CD4-positive, CD25-positive, alpha-beta regulatory T cell (primary cell): ENCODE measurements at regions not wholly inside any gene's neighbourhood (a gene's known extent, or its start where the extent isn't known, plus 50 kb on each side); places are given as distances from the start of the nearest gene placed in this dataset.
"Not testable (repeated sequence)": the region's sequence is repeated elsewhere in the genome, so short reads cannot be mapped to it uniquely, and the experiment has no call there.

ENCODE experiments used
- ATAC-seq, 2 donors: fragments of 150-1000 bp; cut with Tn5 transposase; one replicate each; pipeline ENCODE4 v1.10.0; 2021; ENCODE audit warnings: low read depth in 2 of 2, moderate number of reproducible peaks in 2 of 2, moderate library complexity in 1 of 2
- DNase-seq, 3 donors: peaks; one replicate each; pipeline versions ENCODE4 v3.0.0 to v3.0.0-alpha.2; 2012 to 2022; ENCODE audit warnings: mixed read lengths in 1 of 3
- H3K27ac ChIP-seq: one replicate; pipeline ENCODE4 v1.7.0; 2013; ENCODE audit warnings: mild to moderate bottlenecking, low read length; ENCODE audit not compliant: insufficient read depth, poor library complexity, severe bottlenecking
- H3K27me3 ChIP-seq: one replicate; pipeline ENCODE4 v1.7.0; 2013; ENCODE audit warnings: low read length; ENCODE audit not compliant: control insufficient read depth, insufficient read depth
- H3K36me3 ChIP-seq: one replicate; pipeline ENCODE4 v1.7.0; 2013; ENCODE audit warnings: mild to moderate bottlenecking, low read length, moderate library complexity; ENCODE audit not compliant: control insufficient read depth, insufficient read depth
- H3K4me1 ChIP-seq: 2 replicates; pipeline ENCODE4 v1.7.0; 2013; ENCODE audit warnings: mild to moderate bottlenecking, low read length; ENCODE audit not compliant: insufficient read depth, control insufficient read depth, poor library complexity, severe bottlenecking
- H3K4me3 ChIP-seq: one replicate; pipeline ENCODE4 v1.7.0; 2013; ENCODE audit warnings: low read depth, mild to moderate bottlenecking, low read length, moderate library complexity
- H3K9me3 ChIP-seq, 2 experiments: 1 replicate in 1 of 2; 2 replicates in 1 of 2; pipeline ENCODE4 v1.7.0; 2013; ENCODE audit warnings: low read length in 2 of 2, mild to moderate bottlenecking in 1 of 2, moderate library complexity in 1 of 2; ENCODE audit not compliant: control insufficient read depth in 2 of 2
- H3K27ac Mint-ChIP-seq, 3 donors: one replicate each; pipeline ENCODE4 v1.8.0; 2020 to 2022; ENCODE audit warnings: mild to moderate bottlenecking in 3 of 3, mixed read lengths in 3 of 3, moderate library complexity in 2 of 3
- H3K27me3 Mint-ChIP-seq: one replicate; pipeline ENCODE4 v1.8.0; 2022; ENCODE audit warnings: mild to moderate bottlenecking, mixed read lengths
- H3K36me3 Mint-ChIP-seq: one replicate; pipeline ENCODE4 v1.8.0; 2020; ENCODE audit warnings: mixed read lengths
- H3K4me1 Mint-ChIP-seq, 4 donors: one replicate each; pipeline ENCODE4 v1.8.0; 2020 to 2022; ENCODE audit warnings: mixed read lengths in 4 of 4, mild to moderate bottlenecking in 1 of 4
- H3K4me3 Mint-ChIP-seq, 4 donors: one replicate each; pipeline ENCODE4 v1.8.0; 2020 to 2022; ENCODE audit warnings: mild to moderate bottlenecking in 4 of 4, mixed read lengths in 4 of 4, moderate library complexity in 3 of 4
- H3K9me3 Mint-ChIP-seq, 7 donors: one replicate each; pipeline ENCODE4 v1.8.0; 2020 to 2022; ENCODE audit warnings: mixed read lengths in 7 of 7, mild to moderate bottlenecking in 3 of 7, moderate library complexity in 2 of 7

DNA sequence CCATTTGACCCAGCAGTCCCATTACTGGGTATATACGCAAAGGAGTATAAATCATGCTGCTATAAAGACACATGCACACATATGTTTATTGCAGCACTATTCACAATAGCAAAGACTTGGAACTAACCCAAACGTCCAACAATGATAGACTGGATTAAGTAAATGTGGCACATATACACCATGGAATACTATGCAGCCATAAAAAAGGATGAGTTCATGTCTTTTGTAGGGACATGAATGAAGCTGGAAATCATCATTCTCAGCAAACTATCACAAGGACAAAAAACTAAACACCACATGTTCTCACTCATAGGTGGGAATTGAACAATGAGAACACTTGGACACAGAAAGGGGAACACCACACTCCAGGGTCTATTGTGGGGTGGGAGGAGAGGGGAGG lies 168.3 kb downstream of the TENT5A start:
- not testable (repeated sequence) for H3K4me1 Mint-ChIP-seq, H3K27me3 Mint-ChIP-seq, H3K27me3 ChIP-seq, H3K4me1 ChIP-seq, ATAC-seq, DNase-seq, H3K4me3 ChIP-seq, H3K9me3 ChIP-seq, H3K36me3 ChIP-seq, H3K36me3 Mint-ChIP-seq, H3K4me3 Mint-ChIP-seq, H3K27ac ChIP-seq, H3K27ac Mint-ChIP-seq
- H3K9me3 Mint-ChIP-seq: peaks cover 0 to 21% (median 5%) of the 10 kb centered on the region in 7 donors

DNA sequence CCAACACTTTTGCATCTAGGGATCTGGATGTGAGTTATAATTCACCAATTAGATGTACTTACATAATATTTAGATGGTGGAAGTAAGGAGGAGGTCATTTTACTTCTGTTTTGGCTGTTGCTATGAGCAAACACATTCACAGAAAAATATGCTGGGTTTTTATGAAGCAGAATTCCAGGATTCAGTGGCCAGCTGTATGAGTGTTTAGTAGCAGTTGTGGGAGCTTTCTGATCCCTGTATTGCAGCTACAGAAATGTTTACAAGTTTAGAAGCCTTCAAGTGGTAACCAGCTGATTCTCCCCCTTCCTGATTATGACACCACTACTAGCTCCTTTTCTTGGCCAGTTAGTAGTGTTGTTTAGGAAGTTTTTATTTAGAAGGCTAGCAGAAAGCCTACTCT lies 177.0 kb downstream of the TENT5A start:
- no peak overlapping the region for H3K27ac ChIP-seq
- no peak overlapping the region for H3K27ac Mint-ChIP-seq

DNA sequence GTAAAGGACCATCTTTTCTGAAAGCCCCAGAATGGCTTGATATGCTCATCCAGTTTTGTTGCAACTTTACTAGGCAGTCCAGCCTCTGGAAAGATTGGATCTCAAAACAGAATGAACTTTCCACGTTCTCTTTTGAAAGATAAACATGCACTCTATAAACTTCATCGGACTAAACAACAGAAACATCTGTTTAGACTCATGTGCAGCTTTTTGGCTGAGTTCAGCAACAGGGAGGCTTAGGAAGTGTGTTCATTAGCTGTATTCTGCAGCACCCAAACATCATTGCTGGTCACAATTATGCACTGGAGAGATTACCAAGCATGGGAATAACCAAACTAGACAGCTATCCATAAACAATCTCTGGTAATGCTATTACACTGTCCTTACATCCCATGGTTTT lies 180.5 kb downstream of the TENT5A start:
- H3K27ac Mint-ChIP-seq: no peak overlapping the region
- Histone ChIP-seq H3K27ac (no peak overlapping the region), H3K4me3 (no peak overlapping the region), H3K4me1 (no peaks in the 10 kb centered on the region), H3K27me3 (no peaks in the 10 kb centered on the region), H3K36me3 (no peaks in the 10 kb centered on the region), H3K9me3 (no peaks in the 10 kb centered on the region)
- no peak for ATAC-seq
- no peaks in the 10 kb centered on the region for H3K27me3 Mint-ChIP-seq
- H3K9me3 Mint-ChIP-seq: peaks cover 0 to 11% (median 4%) of the 10 kb centered on the region in 7 donors
- no peak overlapping the region for H3K4me3 Mint-ChIP-seq
- no peak for DNase-seq
- no peaks in the 10 kb centered on the region for H3K4me1 Mint-ChIP-seq
- H3K36me3 Mint-ChIP-seq: no peaks in the 10 kb centered on the region

More for the DNA sequence above, 177.0 kb downstream of the TENT5A start:
- ATAC-seq (no peak), DNase-seq (no peak)
- Histone ChIP-seq H3K27me3 (no peaks in the 10 kb centered on the region), H3K9me3 (no peaks in the 10 kb centered on the region), H3K36me3 (no peaks in the 10 kb centered on the region), H3K4me3 (no peak overlapping the region), H3K4me1 (no peaks in the 10 kb centered on the region)
- Mint-ChIP-seq H3K27me3 (no peaks in the 10 kb centered on the region), H3K9me3 (peaks cover 0 to 11% (median 4%) of the 10 kb centered on the region in 7 donors), H3K36me3 (no peaks in the 10 kb centered on the region), H3K4me3 (no peak overlapping the region), H3K4me1 (no peaks in the 10 kb centered on the region)

DNA sequence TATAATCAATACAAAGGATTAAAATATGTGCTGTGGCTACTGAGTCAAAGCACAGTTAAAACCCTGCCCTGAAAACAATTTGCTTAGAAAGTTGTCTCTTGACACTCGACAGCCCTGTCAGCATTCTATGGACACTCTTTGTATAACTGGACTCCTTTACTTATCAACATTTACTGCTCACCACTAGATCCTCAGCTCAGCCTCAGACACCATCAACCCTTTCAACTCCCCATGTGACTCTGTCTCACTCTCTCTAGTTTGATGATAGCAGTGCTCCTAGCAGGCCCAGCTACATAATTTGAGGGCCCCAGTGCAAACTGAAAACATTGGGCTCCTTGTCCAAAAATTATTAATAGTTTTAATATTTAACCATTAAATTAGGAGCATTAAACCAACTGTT lies 181.8 kb downstream of the TENT5A start:
- Mint-ChIP-seq H3K27ac (no peak overlapping the region), H3K9me3 (peaks cover 0 to 11% (median 4%) of the 10 kb centered on the region in 7 donors), H3K4me3 (no peak overlapping the region), H3K36me3 (no peaks in the 10 kb centered on the region), H3K27me3 (no peaks in the 10 kb centered on the region), H3K4me1 (no peaks in the 10 kb centered on the region)
- DNase-seq (no peak), ATAC-seq (no peak)
- Histone ChIP-seq H3K27me3 (no peaks in the 10 kb centered on the region), H3K27ac (no peak overlapping the region), H3K4me3 (no peak overlapping the region), H3K4me1 (no peaks in the 10 kb centered on the region), H3K9me3 (no peaks in the 10 kb centered on the region), H3K36me3 (no peaks in the 10 kb centered on the region)

DNA sequence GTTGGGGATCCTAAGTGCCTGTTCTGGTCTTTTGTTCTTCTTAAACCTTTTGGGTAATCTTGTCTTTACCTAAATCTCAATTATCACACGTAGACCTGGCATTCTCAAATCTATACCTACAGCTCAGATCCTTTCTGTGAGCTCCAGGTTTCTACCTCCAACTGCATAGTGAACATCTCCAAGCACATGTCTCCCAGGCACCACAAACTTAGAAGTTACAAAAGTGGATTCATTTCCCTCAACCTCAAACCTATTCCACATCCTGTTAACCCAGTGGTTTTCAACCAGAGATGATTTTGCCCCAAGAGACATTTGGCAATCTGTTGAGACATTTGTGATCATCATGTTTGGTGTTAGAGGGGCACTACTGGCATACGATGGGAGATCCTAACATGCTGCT lies 183.5 kb downstream of the TENT5A start:
- DNase-seq (no peak), ATAC-seq (no peak)
- H3K9me3 Mint-ChIP-seq: peaks cover 0 to 6% (median 3%) of the 10 kb centered on the region in 7 donors
- Histone ChIP-seq H3K9me3 (no peaks in the 10 kb centered on the region), H3K4me3 (no peak overlapping the region), H3K36me3 (no peaks in the 10 kb centered on the region), H3K27ac (no peak overlapping the region), H3K4me1 (no peaks in the 10 kb centered on the region), H3K27me3 (no peaks in the 10 kb centered on the region)
- no peaks in the 10 kb centered on the region for H3K4me1 Mint-ChIP-seq
- H3K27ac Mint-ChIP-seq: no peak overlapping the region
- H3K4me3 Mint-ChIP-seq: no peak overlapping the region
- H3K27me3 Mint-ChIP-seq: no peaks in the 10 kb centered on the region
- H3K36me3 Mint-ChIP-seq: no peaks in the 10 kb centered on the region

DNA sequence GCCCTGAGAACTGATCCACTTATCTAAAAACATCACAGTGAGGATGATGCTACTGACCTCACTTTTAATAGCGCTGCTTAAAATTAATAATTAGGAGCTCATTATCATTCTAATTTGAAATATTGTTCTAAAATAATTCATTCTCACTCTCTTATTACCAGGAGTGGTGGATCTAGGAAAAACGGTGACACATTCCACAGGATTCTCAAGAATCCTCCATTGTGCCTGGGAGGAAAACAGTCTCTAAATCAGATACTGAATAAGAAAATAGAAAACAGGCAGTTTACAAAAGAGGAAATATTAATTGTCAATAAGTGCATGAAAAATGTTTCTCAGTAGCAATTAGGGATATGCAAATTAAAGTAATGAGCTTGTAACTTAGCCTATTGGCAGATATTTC lies 187.4 kb downstream of the TENT5A start:
- Histone ChIP-seq H3K27me3 (no peaks in the 10 kb centered on the region), H3K9me3 (no peaks in the 10 kb centered on the region), H3K27ac (no peak overlapping the region), H3K36me3 (no peaks in the 10 kb centered on the region), H3K4me3 (no peak overlapping the region), H3K4me1 (no peaks in the 10 kb centered on the region)
- Mint-ChIP-seq H3K27me3 (no peaks in the 10 kb centered on the region), H3K27ac (no peak overlapping the region), H3K4me1 (no peaks in the 10 kb centered on the region), H3K4me3 (no peak overlapping the region), H3K36me3 (no peaks in the 10 kb centered on the region), H3K9me3 (peaks cover 0 to 4% (median 2%) of the 10 kb centered on the region in 7 donors)
- DNase-seq: no peak
- ATAC-seq: no peak

DNA sequence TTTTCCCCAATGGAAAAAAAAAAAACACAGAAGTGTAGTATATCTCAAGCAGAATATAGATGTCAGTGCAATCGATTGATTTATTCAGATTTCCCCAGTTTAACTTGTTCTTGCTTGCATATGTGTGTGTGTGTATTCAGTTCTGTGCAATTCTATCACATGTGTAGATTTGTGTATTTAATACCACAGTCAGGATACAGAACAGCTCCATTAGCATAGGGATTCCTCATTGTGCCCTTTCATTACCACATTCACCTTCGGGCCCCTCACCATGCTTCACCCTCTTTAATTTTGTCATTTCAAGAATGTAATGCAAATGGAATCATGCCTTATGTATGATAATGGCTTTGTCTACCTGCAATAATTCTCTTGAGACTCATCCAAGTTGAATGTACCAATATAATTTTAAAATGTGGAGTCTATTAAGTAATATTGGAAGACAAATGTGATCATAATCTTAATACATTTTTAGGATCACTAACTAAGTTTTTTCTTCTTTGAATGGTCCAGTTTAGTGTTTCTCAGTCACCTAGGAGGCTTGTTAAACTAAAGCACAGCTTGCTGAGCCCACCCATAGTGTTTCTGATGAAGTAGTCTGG lies 187.9 kb downstream of the TENT5A start:
- DNase-seq: no peak
- ATAC-seq: no peak
- no peak overlapping the region for H3K4me3 Mint-ChIP-seq
- peak overlapping the region in 1 of 3 donors; percentile 34 for H3K27ac Mint-ChIP-seq
- no peak overlapping the region for H3K27ac ChIP-seq
- H3K9me3 ChIP-seq: no peaks in the 10 kb centered on the region
- H3K4me1 ChIP-seq: no peaks in the 10 kb centered on the region
- no peaks in the 10 kb centered on the region for H3K36me3 ChIP-seq
- H3K4me1 Mint-ChIP-seq: no peaks in the 10 kb centered on the region
- peaks cover 0 to 2% (median 0%) of the 10 kb centered on the region in 7 donors for H3K9me3 Mint-ChIP-seq
- H3K27me3 Mint-ChIP-seq: no peaks in the 10 kb centered on the region
- no peaks in the 10 kb centered on the region for H3K27me3 ChIP-seq
- no peaks in the 10 kb centered on the region for H3K36me3 Mint-ChIP-seq
- H3K4me3 ChIP-seq: no peak overlapping the region

DNA sequence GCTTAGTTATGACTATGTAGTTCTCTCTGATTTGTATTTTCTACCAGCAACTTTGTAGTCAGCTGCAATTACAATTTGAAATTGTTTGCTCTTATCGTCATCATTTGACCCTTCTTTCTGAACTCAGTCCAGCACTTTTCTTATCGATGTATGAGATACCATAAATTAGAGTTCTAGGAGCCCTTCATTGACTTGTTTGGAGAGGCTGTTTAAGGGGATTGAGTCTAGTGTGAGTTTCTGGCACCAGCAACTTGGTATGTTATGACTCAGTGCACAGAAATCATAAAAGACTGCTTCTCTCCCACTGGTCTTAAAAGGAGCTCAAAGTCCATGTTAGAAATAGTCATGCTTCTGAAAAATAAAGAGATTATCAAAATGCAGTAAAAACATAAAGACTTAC lies 190.3 kb downstream of the TENT5A start:
- no peaks in the 10 kb centered on the region for H3K4me1 Mint-ChIP-seq
- H3K36me3 ChIP-seq: no peaks in the 10 kb centered on the region
- no peak overlapping the region for H3K27ac ChIP-seq
- no peaks in the 10 kb centered on the region for H3K27me3 ChIP-seq
- peaks cover 0 to 2% (median 0%) of the 10 kb centered on the region in 7 donors for H3K9me3 Mint-ChIP-seq
- no peaks in the 10 kb centered on the region for H3K4me1 ChIP-seq
- no peaks in the 10 kb centered on the region for H3K27me3 Mint-ChIP-seq
- H3K4me3 ChIP-seq: no peak overlapping the region
- no peaks in the 10 kb centered on the region for H3K9me3 ChIP-seq
- H3K36me3 Mint-ChIP-seq: no peaks in the 10 kb centered on the region
- H3K4me3 Mint-ChIP-seq: no peak overlapping the region
- no peak for ATAC-seq
- H3K27ac Mint-ChIP-seq: no peak overlapping the region
- DNase-seq: no peak
